SU-DHL-6 (cell line): ENCODE measurements at regions not wholly inside any gene's neighbourhood (a gene's known extent, or its start where the extent isn't known, plus 50 kb on each side); places are given as distances from the start of the nearest gene placed in this dataset.

Source experiments
- EZH2phosphoT487 ChIP-seq: fragments of 200-600 bp; sonication (generic), shearing (Covaris generic); conservative IDR thresholded peaks from 2 replicates; pipeline ENCODE4 v1.6.1; 2018; ENCODE audit warnings: mild to moderate bottlenecking, antibody characterized with exemption, low read length, moderate library complexity, mixed read lengths
- TF ChIP-seq, protein P1 (sequence below): fragments of 200-600 bp; sonication (generic); IDR thresholded peaks from one replicate; pipeline ENCODE4 v1.5.1; 2017; ENCODE audit warnings: antibody characterized with exemption, mild to moderate bottlenecking, low read length, moderate library complexity; ENCODE audit not compliant: insufficient read depth, poor library complexity, severe bottlenecking

DNA sequence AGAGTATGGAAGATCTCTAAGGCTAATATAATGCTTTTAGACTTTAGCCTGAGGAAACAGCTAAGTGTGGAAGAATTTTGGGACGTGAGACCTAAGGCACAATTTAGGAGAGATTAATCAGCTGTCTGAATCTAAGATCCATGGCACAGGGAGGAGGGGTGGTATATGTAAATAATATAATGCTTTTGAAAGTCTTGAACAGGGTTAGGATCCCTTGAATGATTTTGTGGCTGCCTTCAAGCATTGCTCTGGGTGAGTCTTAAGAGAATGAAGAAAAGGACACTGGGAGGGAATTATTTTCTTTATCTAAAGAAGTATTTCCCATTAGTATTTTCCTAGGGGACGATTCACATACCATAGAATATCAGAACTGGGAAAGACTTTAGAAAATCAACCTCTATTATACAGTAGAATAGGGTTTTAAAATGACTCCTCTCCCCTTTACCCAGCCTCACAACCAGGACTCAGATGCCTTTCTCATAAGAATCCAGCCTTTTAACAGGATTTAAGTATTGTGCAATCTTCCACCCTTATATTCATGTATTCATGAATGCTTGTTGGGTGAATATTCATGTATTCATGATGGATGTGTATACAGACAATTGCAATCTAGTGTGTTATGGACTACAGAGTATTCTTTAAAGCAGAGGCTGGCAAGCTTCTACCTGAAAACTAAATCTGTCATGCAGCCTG is 664.2 kb upstream of the CPEB2 start:
- TF ChIP-seq, protein P1, sequence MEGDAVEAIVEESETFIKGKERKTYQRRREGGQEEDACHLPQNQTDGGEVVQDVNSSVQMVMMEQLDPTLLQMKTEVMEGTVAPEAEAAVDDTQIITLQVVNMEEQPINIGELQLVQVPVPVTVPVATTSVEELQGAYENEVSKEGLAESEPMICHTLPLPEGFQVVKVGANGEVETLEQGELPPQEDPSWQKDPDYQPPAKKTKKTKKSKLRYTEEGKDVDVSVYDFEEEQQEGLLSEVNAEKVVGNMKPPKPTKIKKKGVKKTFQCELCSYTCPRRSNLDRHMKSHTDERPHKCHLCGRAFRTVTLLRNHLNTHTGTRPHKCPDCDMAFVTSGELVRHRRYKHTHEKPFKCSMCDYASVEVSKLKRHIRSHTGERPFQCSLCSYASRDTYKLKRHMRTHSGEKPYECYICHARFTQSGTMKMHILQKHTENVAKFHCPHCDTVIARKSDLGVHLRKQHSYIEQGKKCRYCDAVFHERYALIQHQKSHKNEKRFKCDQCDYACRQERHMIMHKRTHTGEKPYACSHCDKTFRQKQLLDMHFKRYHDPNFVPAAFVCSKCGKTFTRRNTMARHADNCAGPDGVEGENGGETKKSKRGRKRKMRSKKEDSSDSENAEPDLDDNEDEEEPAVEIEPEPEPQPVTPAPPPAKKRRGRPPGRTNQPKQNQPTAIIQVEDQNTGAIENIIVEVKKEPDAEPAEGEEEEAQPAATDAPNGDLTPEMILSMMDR = no peak
- TF ChIP-seq EZH2phosphoT487 = no peak
